ENCODE measurements at regions not wholly inside any gene's neighbourhood (a gene's known extent, or its start where the extent isn't known, plus 50 kb on each side); places are given as distances from the start of the nearest gene placed in this dataset.

DNA sequence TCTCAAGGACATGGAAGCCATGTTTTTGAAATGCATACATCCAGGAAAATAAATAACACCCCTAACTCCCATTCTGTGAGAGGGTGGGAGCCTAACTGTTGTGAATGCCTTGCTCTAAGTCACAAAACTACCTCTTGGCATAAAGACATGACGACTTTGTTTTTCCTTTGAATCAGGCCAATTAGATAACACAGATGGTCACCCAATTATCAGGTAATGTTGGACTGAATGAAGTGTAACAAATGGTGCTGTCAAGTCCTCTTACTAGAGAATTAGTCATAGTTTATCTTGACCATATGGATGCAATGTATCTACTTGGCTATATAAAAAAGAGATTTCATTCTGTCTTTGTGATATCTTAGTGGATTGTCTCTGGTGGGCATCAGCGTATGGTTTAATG, 553.6 kb upstream of the ATXN8OS start:
- no peak overlapping the region for H3K4me3 ChIP-seq
- H3K27ac ChIP-seq: no peak overlapping the region

DNA sequence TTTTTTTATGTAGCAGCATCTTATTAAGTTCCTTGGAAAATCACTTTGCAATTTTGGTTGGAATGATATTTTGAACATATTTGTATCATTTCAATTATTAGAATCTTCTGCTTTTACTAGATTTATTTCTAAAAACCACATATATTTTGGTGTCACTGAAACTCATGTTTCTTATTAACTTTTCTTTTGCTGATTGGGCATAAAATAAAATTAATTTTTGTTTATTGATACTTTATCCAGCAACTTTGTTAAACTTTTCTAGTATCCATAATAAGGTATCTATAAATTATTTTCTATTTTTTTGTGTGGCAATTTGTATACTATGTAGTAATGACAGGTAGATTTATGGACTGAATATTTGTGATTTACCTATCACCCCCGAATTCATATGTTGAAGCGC, 556.4 kb upstream of the ATXN8OS start:
- Histone ChIP-seq H3K4me3 (no peak overlapping the region), H3K4me1 (replicated peaks) (no peaks in the 10 kb centered on the region), H3K27ac (no peak overlapping the region), H3K27me3 (replicated peaks) (no peaks in the 10 kb centered on the region), H3K36me3 (no peaks in the 10 kb centered on the region), H3K9me3 (replicated peaks) (no peaks in the 10 kb centered on the region)
- DNase-seq (ENCODE audit: low read depth in 1 of 2, low spot score in 2 of 2): no peak

More for the DNA sequence above, 553.6 kb upstream of the ATXN8OS start:
- Histone ChIP-seq H3K36me3 (no peaks in the 10 kb centered on the region), H3K27me3 (replicated peaks) (no peaks in the 10 kb centered on the region), H3K9me3 (replicated peaks) (no peaks in the 10 kb centered on the region), H3K4me1 (replicated peaks) (no peaks in the 10 kb centered on the region)
- DNase-seq (ENCODE audit: low read depth in 1 of 2, low spot score in 2 of 2): no peak

DNA sequence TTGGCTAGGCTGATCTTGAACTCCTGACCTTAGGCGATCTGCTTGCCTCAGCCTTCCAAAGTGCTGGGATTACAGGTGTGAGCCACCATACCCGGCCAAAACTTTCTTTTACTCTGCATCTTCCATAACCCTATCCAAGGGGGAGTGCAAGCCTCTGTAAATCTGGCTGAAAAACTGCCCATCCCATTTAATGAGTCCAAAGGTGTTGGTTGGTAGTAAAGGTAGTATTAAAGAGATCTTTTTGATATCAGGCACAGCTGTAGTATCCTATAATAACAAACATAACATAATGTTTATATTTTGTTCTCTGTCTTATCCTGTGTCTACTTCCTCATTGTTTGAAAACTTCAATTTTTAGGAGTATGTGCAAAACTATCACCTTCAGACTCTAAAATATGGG, 559.8 kb upstream of the ATXN8OS start:
- no peaks in the 10 kb centered on the region for H3K27me3 ChIP-seq (replicated peaks)
- no peak overlapping the region for H3K4me3 ChIP-seq
- H3K36me3 ChIP-seq: no peaks in the 10 kb centered on the region
- no peak for DNase-seq (ENCODE audit: low read depth in 1 of 2, low spot score in 2 of 2)
- no peak overlapping the region for H3K27ac ChIP-seq
- no peaks in the 10 kb centered on the region for H3K4me1 ChIP-seq (replicated peaks)
- H3K9me3 ChIP-seq (replicated peaks): no peaks in the 10 kb centered on the region

DNA sequence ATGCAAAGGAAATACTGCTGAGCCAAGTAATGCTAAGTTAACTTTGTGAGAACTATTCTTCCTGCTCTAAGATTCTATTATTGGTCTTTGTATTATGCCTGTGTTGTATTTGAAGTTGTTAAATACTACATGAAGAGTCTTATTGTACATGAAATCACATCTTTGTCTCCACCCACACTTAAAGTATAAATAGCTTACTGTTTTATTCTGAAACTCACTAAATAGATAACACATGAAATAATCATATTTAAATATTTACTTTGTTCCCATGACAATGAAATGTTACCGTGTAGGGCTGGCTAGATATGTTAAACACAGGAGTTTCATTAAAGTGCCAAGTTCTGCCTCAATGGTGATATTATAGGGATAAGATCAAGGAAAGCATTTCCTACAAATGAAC, 562.1 kb upstream of the ATXN8OS start:
- Histone ChIP-seq H3K4me1 (replicated peaks) (no peaks in the 10 kb centered on the region), H3K27ac (no peak overlapping the region), H3K27me3 (replicated peaks) (no peaks in the 10 kb centered on the region), H3K4me3 (no peak overlapping the region), H3K36me3 (no peaks in the 10 kb centered on the region), H3K9me3 (replicated peaks) (no peaks in the 10 kb centered on the region)
- DNase-seq (ENCODE audit: low read depth in 1 of 2, low spot score in 2 of 2): no peak

DNA sequence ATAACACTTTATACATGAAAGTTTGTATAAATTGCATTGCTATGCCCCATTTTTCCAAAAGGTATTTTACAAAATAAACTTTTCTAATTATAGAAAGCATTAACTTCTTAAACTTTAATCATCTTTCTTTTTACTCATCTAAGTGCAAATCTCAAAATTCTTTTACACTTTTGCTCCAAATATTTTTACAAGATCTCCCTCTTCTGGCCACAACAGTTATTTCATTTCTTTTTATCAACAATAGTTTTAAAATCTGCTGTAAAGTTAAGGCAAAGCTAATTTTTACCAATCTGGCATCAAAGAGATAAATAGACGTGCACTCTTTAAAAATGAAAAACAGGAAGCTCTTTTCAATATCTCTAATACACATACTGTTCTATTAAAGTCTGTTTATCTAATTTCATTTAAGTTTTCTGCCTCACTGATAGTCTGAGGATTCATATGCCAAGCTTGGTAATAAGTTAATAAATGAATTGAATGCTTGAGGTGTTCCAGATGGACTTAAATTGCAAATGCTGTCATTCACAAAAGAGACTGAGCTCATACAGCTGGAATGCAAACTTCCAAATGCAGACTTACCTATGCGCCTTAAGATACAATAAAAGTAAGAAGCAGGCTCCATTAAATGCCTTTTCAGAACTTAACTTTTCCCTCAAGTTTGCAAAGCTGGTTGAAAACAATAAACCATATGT, 583.0 kb upstream of the ATXN8OS start:
- H3K9me3 ChIP-seq (replicated peaks): no peaks in the 10 kb centered on the region
- no peaks in the 10 kb centered on the region for H3K27me3 ChIP-seq (replicated peaks)
- no peak for DNase-seq (ENCODE audit: low read depth in 1 of 2, low spot score in 2 of 2)
- no peak overlapping the region for H3K27ac ChIP-seq
- H3K4me1 ChIP-seq (replicated peaks): no peaks in the 10 kb centered on the region
- no peaks in the 10 kb centered on the region for H3K36me3 ChIP-seq
- H3K4me3 ChIP-seq: no peak overlapping the region

DNA sequence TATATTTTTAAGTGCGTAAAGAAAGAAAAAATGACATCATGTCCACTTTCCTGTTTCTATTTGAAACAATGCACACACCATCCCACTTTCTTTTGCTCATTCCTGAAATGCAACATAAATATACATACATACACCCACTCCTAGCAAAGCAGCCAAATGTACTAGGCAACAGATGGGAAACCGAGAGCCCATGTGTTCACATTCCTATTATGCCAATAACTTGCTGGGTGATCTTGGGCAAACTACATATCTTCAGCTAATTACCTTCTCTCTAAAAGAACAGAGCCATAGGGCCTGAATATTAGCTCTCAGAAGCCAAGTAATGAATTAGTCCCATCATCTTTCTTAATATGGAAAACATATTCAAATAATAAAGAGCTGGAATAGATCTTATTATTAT, 610.6 kb upstream of the ATXN8OS start:
- no peak overlapping the region for H3K4me3 ChIP-seq
- no peak for DNase-seq (ENCODE audit: low read depth in 1 of 2, low spot score in 2 of 2)
- H3K4me1 ChIP-seq (replicated peaks): no peaks in the 10 kb centered on the region
- no peaks in the 10 kb centered on the region for H3K36me3 ChIP-seq
- H3K27ac ChIP-seq: no peak overlapping the region
- H3K27me3 ChIP-seq (replicated peaks): no peaks in the 10 kb centered on the region
- H3K9me3 ChIP-seq (replicated peaks): no peaks in the 10 kb centered on the region

DNA sequence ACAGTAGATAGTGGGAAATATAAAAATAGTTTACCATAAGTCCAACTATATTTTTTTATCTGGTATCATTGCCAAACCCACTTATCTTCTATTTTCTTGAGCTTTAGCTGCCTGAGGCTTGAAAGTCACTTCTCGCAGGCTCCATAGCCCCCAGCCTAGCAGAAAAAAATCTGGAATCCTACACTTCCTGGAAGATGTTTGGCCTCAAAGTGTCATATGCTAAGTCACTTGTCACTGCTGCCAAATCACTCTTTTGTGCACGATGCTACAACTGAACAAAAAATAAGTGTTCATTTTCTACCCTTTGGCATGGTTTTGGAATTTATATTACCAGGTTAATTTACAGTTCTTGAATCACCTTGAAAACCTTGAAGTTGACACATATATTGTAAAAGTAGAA, 612.5 kb upstream of the ATXN8OS start:
- no peak for DNase-seq (ENCODE audit: low read depth in 1 of 2, low spot score in 2 of 2)
- Histone ChIP-seq H3K4me1 (replicated peaks) (no peaks in the 10 kb centered on the region), H3K4me3 (no peak overlapping the region), H3K27me3 (replicated peaks) (no peaks in the 10 kb centered on the region), H3K36me3 (no peaks in the 10 kb centered on the region), H3K27ac (no peak overlapping the region), H3K9me3 (replicated peaks) (0 out of 2 replicates have a peak, but pooled peaks cover 2% of the 10 kb centered on the region)

DNA sequence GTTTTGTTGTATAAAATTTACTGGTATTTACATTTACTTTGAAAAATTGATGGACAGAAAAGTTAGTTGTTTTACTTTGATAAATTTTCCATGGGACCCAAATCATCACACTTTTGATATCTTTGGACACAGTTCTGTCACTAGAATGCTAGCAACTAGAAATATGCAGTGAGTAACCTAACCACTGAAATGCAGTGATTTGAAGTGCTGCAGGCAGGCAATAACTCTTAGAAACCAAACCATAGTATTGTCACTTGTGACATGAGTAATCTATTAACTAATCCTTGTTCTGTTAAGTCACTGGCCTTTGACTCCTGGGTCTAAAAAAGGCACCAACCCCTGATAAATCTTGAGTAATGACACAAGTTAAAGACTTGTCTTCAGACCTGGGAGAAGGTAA, 620.0 kb upstream of the ATXN8OS start:
- H3K9me3 ChIP-seq (replicated peaks): 0 out of 2 replicates have a peak, but pooled peaks cover 6% of the 10 kb centered on the region
- no peak for DNase-seq (ENCODE audit: low read depth in 1 of 2, low spot score in 2 of 2)
- no peak overlapping the region for H3K27ac ChIP-seq
- no peaks in the 10 kb centered on the region for H3K36me3 ChIP-seq
- no peak overlapping the region for H3K4me3 ChIP-seq
- no peaks in the 10 kb centered on the region for H3K27me3 ChIP-seq (replicated peaks)
- H3K4me1 ChIP-seq (replicated peaks): no peaks in the 10 kb centered on the region

DNA sequence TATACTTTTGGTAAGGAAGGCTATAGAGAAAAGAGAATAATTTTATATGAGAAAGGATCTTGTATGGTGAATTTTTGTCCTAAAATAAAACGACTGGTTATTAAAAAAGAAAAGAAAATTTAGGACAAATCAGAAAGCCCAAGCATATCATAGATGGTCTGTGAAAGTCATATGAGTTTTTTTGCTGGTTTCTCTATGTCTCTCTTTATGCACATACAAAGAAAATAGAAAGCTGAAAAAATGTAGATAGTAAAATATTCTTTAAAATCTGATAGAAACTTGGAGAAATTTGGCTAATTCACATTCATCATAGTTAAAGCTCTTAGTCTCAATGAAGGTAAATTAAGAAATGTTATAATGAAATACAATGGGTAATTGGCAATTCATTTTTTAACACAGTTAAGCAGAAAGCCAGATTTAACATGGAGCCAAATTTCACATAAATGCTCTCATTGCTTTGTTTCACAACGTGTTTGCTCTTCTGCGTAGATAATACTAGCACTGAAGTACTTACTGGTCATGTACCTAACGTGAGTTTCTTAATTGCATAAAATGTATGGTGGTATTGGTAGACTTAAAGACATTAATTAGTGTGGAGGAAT, 621.5 kb upstream of the ATXN8OS start:
- H3K27me3 ChIP-seq (replicated peaks): no peaks in the 10 kb centered on the region
- no peak overlapping the region for H3K4me3 ChIP-seq
- H3K36me3 ChIP-seq: no peaks in the 10 kb centered on the region

DNA sequence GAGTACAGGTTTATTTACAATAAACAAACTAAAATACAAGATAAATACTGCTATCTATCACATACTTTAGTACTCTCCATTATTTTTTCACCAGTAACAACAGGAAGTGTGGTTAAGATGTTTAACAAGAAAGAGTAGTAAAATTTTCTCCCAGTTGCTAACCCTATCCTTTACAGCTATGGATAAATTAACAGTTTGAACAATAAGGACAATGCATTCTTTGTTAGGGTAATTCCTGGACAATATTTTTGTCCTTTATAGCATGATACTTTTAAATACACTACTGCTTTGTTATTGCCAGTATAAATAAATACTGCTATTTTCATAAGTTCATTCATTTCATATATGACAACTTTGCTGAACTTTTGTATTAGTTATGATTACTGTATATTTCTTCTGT, 630.2 kb upstream of the ATXN8OS start:
- Histone ChIP-seq H3K27ac (no peak overlapping the region), H3K4me3 (no peak overlapping the region), H3K27me3 (replicated peaks) (no peaks in the 10 kb centered on the region), H3K36me3 (no peaks in the 10 kb centered on the region), H3K9me3 (replicated peaks) (no peaks in the 10 kb centered on the region), H3K4me1 (replicated peaks) (no peaks in the 10 kb centered on the region)
- DNase-seq (ENCODE audit: low read depth in 1 of 2, low spot score in 2 of 2): no peak

More for the DNA sequence above, 621.5 kb upstream of the ATXN8OS start:
- 0 out of 2 replicates have a peak, but pooled peaks cover 6% of the 10 kb centered on the region for H3K9me3 ChIP-seq (replicated peaks)
- no peaks in the 10 kb centered on the region for H3K4me1 ChIP-seq (replicated peaks)
- no peak for DNase-seq (ENCODE audit: low read depth in 1 of 2, low spot score in 2 of 2)
- no peak overlapping the region for H3K27ac ChIP-seq

DNA sequence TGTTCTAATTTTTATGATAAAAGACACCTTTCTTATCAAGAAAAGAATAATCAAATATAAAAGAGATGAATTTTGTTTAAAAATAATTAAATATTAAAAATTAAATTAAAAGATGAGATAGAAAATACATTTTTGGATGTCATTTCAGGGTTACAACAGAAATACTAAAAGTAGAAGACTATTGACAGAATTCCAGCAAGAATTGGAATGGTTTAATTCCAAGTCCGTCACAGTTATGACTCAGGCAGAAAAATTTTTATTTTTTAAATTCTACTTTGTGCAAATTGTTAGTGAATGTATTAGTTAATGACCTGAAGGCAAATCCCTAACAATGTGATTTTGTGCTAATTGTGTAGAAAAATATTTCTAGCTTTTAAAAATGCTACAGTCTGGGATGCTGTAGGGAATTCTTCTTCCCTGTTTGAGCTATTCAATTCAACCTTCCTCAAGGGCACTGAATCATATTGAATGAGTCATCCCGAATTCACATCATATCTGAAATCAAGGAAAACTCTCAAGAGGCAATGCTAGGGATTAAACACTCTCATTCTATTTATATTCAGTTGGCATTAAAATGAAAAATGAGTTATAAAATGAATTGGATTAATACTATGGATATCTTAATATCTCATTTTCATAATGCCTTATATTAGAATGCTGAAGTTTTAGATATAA, 633.5 kb upstream of the ATXN8OS start:
- H3K27ac ChIP-seq: no peak overlapping the region
- no peaks in the 10 kb centered on the region for H3K36me3 ChIP-seq
- no peaks in the 10 kb centered on the region for H3K27me3 ChIP-seq (replicated peaks)
- DNase-seq (ENCODE audit: low read depth in 1 of 2, low spot score in 2 of 2): no peak
- no peaks in the 10 kb centered on the region for H3K9me3 ChIP-seq (replicated peaks)
- no peak overlapping the region for H3K4me3 ChIP-seq
- no peaks in the 10 kb centered on the region for H3K4me1 ChIP-seq (replicated peaks)

DNA sequence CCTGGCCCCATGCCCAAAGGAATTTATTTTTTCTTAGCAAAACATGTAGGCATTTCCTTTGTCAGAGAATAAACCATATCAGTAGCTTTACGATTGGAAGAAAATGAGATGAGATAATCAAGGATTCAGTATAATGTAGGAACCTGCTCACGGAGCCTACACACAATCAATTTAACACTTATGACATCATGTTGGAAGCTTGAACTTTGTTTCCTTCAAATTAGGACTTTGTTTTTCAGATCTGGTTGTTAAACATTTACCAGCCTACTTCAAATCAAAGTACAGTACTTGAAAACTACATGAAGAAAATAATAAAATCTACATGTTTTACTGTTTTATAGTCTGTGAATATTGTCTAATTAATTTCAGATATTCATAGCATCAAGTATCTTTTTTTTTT, 639.0 kb upstream of the ATXN8OS start:
- no peak for DNase-seq (ENCODE audit: low read depth in 1 of 2, low spot score in 2 of 2)
- H3K9me3 ChIP-seq (replicated peaks): no peaks in the 10 kb centered on the region
- H3K27me3 ChIP-seq (replicated peaks): no peaks in the 10 kb centered on the region

DNA sequence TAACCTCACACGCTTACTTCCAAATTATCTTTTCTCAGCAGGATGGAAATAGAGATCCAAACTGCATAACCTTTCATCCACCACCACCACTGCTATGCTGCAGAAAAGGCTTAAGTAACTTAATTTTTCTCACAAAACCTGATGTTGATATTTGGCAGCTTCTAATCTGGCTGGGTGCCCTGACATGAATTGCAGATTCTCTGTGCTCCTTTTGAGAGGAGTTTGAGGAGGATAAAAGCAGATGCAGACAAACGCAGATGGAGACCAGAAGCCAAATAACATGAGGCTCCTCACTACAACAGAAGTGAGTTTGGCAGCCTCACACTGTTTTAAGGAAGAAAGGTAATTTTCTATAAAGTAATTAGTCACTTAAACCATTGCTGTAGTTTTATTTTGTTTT, 646.2 kb upstream of the ATXN8OS start:
- Histone ChIP-seq H3K4me1 (replicated peaks) (no peaks in the 10 kb centered on the region), H3K4me3 (no peak overlapping the region), H3K9me3 (replicated peaks) (no peaks in the 10 kb centered on the region), H3K27ac (no peak overlapping the region), H3K27me3 (replicated peaks) (no peaks in the 10 kb centered on the region), H3K36me3 (no peaks in the 10 kb centered on the region)
- DNase-seq (ENCODE audit: low read depth in 1 of 2, low spot score in 2 of 2): no peak

More for the DNA sequence above, 639.0 kb upstream of the ATXN8OS start:
- Histone ChIP-seq H3K36me3 (no peaks in the 10 kb centered on the region), H3K27ac (no peak overlapping the region), H3K4me1 (replicated peaks) (no peaks in the 10 kb centered on the region), H3K4me3 (no peak overlapping the region)

DNA sequence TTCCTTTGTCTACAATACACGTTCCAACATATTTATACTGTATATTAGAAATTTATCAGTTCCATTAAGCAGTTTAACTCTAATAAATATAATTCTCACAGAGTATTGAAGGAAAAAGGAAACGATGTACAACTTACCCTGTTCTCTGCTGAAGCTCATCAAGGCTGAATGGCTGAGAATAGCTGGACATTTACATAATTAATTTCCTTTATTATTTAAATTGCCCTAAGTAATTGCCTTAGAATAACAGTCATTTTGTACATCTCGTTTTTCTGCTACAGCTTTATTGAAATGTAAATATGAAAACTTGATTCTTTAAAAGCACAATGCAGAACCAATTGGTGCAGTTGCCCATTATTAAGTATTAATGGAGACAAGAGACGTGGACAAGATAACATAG, 648.3 kb upstream of the ATXN8OS start:
- Histone ChIP-seq H3K36me3 (no peaks in the 10 kb centered on the region), H3K9me3 (replicated peaks) (no peaks in the 10 kb centered on the region), H3K27me3 (replicated peaks) (no peaks in the 10 kb centered on the region), H3K4me3 (no peak overlapping the region), H3K4me1 (replicated peaks) (no peaks in the 10 kb centered on the region), H3K27ac (no peak overlapping the region)
- no peak for DNase-seq (ENCODE audit: low read depth in 1 of 2, low spot score in 2 of 2)
